ENCODE measurements at regions not wholly inside any gene's neighbourhood (a gene's known extent, or its start where the extent isn't known, plus 50 kb on each side); places are given as distances from the start of the nearest gene placed in this dataset.

DNA sequence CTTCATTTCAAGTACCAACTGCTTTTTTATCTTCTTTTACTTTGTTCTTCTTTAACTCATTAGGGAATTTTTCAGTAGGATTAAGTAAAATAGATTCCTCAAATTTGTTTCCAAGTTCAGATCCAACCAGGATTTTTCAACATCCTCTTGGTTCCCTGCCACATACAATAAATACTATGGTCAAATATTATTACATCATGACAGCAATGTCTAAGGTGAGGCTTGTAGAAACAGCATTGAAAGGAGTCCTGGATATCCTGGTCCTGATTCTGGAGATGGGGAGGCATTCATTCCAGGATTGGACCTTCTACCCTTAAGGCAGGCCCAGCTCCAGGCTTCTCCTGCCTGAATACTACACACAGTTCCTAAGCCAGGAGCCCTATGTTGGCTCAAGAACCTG, 80.2 kb upstream of the F3 start:
- DNase-seq (ENCODE audit: low read depth in 4 of 4, low spot score in 2 of 4): no peak

DNA sequence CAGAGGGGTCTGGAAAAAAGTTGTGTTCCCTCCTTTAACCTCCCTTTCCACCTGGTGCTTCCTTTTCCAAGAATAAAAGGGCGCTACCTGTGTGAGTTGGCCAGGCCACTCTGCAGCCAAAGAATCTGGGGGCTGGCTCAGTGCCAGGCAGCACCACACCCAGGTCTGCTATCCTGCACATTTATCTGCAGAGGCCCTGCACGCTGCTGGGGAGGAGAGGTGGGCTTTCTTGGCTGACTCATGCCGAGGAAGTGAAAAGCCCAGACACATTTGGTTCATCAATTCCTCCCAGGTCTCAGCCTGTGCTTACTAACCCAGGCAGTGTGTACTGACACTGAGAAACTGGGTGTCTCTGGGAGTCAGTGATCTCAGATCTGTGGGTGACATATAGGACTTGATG, 79.8 kb upstream of the F3 start:
- DNase-seq (ENCODE audit: low read depth in 4 of 4, low spot score in 2 of 4): no peak

DNA sequence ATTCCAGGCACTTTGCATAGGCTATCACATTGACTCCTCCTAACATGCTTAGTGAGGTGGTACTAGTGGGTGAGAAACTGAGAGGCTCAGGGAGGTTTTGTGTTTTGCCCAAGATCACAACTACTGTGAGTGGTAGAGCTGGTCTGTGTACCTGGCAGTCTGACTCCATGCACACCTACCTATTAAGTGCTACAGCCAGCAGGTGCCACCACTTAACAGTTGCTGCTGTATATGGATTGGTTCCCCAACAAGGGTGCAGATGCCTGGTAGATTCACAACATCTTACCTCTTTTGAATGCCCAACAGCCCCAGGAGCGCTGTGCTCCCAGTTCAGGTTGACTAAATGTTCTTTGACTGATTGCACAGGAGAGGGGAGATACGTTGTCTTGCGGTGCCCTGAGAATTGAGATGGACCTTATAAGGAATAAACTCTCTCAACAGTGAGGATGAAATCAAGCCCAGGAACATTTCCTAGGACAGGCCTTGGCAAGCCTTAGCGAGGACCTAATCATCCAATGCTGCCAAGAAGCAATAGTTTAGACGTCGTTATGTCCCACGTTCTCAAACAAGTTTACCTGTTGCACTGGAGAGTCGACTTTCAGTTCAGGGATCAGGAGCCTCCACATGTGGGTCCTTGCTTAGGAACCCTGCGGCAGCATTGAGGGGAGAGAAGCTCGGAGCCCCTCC, 78.9 kb upstream of the F3 start:
- DNase-seq (ENCODE audit: low read depth in 4 of 4, low spot score in 2 of 4): no peak

DNA sequence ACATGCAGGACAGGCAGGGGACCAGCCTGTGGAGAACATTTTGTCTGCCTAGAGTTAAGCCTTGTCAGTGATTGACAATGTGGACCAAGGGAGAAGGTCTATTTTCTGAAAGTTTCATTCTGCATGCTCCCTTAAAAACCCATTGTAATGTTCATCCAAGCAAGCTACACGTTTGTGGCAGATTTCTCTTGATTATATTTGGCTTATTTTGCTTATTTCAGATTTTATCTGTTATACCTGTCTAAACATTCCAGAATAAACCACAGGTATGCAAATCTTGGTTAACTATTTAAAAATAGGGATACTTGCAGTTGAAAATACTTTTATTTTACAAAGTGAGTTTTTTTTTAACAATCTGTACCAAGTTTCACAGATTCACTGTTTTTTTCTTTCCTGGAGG, 78.2 kb upstream of the F3 start:
- no peak for DNase-seq (ENCODE audit: low read depth in 4 of 4, low spot score in 2 of 4)

DNA sequence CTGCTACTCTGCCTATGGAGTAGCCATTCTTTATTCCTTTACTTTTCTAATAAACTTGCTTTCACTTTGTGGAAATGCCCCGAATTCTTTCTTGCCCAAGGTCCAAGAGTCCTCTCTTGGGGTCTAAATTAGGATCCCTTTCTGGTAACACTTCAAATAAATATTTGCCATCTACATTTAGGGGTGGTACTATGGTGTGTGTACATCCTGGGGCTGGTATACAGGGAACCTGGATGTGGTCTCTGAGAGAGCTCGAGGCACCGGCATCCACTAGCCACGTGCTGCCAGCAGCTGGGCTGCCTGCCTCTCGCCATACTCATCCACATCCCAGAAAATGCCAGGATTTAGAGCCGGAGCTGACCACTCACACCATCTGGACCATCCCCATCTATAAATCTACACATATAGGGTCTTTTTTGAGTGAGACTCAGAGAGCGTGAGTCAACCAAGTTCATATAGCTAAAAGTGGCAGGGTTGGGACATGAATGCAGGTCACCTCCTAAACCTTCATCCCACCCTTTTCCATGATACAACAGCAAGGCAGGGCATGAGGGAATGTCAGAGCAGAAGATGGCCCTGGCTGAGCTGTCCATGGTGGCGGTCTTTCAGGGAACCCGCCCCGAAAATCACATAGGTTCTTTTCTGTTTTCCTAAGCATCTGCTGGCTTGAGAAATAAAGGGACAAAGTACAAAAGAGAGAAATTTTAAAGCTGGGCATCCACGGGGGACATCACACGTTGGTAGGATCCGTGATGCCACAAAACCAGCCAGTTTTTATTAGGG, 76.6 kb upstream of the F3 start:
- no peak for DNase-seq (ENCODE audit: low read depth in 4 of 4, low spot score in 2 of 4)

DNA sequence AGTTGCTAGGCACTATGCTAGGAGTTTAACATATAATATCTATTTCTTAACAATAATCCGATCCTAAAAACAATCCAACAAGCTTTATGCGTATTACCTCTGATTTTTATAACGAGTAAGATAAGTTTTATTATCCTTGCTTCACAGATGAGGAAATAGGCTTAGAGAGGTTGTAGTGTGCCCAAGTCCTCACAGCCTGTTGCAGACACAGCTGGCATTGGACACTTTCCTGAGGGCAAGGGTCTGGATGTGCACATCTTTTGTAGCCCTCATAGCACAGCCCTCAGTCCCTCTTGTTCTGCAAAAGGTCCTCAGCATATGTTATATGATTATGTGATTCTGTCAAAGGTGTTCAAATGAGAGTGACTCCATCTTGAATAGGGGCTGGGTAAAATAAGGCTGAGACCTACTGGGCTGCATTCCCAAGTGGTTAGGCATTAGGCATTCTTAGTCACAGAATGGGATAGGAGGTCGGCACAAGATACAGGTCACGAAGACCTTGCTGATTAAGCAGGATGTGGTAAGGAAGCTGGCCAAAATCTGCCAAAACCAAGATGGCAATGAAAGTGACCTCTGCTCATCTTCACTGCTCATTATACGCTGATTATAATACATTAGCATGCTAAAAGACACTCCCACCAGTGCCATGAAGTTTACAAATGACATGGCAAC, 75.7 kb upstream of the F3 start:
- no peak for DNase-seq (ENCODE audit: low read depth in 4 of 4, low spot score in 2 of 4)

DNA sequence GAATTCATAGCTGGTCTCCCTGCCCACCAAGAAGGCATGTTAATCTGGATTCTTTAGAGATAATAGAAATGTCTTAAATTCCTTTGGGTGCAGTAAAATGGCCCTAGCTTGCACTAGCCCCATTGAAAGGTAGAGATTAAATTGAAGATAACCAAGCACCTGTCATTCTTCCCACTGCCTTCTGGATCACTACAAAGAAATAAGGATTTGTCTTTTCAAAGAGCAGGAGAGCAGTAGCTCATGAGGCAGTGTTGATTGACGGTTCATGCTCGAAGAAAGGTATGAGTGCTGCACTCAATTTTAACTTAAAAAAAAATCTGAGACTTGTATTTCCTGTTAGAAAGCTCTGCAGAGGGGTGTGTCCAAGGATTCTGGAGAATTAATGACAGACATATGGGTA, 74.9 kb upstream of the F3 start:
- DNase-seq (ENCODE audit: low read depth in 4 of 4, low spot score in 2 of 4): no peak

DNA sequence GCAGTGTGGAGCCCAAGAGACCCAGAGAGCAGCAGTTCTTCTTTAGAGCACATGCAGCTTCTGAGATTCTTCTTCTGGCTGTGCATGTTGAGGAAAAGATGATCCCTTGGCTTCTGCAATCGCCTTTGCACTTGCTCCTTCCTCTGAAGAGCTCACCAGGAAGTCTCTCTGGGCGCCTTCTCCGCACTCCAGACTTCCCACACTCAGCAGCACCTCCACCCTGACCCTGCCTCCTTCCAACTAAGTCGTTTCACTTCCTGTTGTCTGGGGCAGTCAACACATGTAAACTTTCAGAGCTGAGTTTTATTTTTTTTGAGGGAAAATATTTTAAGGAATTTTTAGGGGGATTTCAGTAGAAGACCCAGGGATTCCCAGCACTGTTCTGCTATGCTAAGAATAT, 73.4 kb upstream of the F3 start:
- no peak for DNase-seq (ENCODE audit: low read depth in 4 of 4, low spot score in 2 of 4)

DNA sequence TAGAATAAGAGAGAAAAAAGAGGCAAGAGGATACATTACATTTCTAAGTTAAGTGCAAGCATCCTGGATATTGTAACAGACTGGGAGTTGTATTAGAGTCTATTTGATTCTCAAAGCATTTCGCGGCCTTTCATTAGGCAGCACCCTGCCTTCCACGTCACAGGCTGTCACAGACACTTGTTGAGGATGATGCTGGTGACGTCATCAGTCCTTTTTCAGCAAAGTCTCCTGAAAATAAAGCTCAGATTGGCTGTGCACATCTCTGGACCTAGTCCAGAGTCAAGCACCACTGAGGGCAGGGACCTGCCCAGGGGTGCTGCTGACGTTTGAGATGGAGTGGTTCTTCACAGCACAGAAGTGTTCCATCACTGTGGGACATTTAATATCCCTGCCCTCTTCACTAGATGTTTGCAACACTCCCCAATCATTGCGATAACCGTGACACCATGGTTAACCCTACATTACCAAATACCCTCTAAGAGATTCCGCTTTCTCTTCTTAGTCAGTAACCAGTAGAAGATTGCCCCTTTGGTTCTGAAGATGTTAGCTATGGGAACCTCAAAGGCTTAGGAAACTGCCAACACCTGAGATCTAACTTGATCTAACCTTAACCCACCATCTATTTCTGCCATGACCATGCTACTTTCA, 72.7 kb upstream of the F3 start:
- no peak for DNase-seq (ENCODE audit: low read depth in 4 of 4, low spot score in 2 of 4)

DNA sequence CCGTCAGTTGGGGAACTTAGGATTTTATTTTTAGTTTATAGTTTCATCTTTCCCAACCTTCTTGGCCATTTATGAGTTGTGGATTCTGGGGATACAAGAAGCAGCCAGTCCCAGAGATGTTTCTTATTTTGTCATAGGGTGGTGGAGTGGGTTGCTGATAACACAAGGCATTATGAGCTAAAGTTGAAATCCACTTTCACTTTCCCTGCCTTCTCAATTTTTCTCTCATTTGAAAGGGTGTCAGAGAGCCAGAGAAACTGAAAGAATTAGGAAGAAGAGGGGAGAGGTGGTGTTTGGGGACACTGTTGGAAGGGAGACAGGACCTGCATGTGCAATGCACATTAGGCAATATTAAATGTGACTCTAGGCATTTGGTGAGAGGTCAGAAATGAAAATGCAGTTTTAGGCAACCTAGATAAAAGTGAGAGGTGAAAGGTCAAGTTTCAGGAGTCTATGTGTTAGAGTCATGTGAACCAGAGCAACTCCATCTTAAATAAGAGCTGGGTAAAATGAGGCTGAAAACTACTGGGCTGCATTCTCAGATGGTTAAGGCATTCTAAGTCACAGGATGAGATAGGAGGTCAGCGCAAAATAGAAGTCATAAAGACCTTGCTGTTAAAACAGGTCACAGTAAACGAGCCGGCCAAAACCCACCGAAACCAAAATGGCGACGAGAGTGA, 71.1 kb upstream of the F3 start:
- DNase-seq (ENCODE audit: low read depth in 4 of 4, low spot score in 2 of 4): no peak

DNA sequence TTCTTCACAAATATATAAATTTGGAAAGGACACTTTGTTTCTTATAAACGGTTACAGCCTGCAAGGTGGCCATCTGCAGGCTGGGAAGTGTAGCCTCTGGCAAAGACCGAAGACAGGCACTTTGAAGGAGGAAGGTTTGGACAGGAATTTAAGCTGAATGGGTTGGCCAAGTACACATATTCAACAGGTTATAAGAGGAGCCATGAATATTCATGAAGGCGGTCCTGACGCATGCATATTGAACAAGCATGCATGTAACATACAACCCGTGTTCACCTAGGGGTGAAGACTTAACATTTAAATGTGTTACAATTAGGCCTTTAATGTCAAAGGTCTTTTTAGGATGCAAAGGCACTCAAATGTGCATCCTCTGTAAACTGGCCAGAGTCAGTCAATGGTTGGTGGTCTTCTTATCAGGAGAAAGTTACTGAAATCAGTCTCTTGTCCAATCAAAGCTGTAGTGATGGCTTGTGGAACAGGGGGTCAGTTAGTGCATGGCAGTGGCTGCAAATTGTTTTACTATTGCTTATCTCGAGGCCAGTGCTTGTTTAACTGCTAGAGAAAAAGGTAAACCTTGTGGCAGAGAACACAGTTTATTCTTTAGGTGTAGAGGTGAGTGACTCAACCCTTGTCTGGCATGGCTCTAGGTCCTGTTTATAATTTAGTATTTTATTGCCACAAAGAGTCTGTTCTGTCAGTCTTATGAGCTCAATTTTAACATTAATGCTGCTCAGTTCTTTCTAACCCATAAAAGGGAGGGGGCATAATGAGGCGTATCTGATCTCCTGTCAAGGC, 70.3 kb upstream of the F3 start:
- no peak for DNase-seq (ENCODE audit: low read depth in 4 of 4, low spot score in 2 of 4)

DNA sequence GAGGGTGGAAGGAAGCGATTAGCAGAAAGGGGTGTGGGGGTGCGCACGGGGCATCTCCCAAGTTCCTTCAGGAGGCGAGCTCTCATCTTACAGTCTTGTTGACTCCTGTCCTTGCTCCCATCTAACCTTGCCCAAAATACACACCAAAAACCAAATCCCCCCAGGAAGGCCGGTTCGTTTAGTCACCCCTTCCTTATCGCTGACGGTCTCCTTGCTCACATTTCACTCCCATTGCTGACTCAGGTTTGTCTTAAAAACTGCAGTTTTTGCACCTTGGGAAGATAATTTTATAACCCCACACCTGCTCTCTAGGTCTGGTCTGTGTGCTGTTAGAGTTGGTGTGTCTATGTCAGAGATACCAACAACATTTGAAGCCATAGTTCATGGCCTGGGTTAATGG, 68.1 kb upstream of the F3 start:
- DNase-seq (ENCODE audit: low read depth in 4 of 4, low spot score in 2 of 4): no peak

DNA sequence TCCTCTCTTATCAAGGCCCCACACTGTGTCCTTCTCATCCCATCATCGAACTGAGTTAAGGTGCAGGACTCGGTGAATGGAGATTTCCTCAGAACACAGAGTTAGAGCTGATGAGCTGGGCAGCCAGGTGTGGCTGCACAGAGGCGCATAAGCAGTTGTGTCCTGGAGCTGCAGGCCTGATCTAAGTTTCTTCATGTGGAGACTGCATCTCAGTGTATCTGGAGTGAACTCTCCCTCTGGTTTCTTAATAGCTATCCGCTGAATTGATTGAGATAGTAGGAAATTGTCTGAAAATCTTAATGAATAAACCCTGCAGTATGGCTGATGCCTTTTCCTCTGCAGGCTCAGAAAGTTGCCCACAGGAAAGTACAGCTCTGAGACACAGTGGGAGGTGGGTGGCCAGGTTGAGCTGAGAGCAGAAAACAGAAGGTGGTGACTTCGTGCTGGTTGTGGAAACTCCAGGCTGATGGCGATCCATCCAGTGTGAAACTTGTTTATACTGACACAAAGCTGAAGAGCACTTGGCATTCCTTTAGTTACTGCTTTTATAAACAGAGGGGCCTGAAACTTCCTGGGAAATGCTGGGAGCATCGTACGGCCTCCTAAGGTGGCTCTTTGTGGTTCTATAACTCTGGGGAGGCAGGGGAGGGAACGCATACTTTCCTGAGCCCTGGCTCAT, 67.4 kb upstream of the F3 start:
- DNase-seq (ENCODE audit: low read depth in 4 of 4, low spot score in 2 of 4): no peak

DNA sequence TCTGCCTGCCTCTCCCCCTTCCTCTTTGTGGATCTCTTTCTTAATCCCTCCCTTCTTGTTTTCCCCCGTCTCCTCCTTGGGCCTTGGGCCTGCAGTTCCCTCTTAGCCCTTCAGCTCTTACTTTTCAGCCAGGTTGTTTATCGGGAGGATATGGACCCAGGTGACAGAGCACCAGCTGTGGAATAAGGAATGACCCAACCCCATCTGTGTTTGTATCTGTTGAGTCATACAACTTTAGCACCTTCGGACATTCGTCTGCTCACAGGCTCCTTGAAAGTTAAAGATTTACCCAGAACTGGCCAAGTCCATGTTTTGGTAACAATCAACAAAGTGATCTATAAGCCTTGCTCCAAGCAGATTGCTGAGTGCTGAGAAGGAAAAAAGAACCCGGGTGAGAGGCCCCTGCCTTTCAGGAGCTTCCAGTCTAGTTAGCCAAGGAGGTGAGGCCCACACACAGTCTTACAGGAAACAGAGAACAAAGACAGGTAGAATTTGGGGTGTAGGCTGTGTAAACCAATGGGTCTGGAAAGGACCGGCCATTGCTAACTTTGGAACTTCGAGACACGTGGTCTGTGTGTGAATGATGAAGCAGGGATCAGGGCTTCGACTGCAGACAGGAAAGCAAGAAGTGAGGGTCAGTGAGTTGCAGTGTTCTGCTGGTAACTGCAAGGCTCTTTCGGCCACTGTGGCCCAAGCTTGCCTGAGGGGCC, 66.7 kb upstream of the F3 start:
- DNase-seq (ENCODE audit: low read depth in 4 of 4, low spot score in 2 of 4): no peak

DNA sequence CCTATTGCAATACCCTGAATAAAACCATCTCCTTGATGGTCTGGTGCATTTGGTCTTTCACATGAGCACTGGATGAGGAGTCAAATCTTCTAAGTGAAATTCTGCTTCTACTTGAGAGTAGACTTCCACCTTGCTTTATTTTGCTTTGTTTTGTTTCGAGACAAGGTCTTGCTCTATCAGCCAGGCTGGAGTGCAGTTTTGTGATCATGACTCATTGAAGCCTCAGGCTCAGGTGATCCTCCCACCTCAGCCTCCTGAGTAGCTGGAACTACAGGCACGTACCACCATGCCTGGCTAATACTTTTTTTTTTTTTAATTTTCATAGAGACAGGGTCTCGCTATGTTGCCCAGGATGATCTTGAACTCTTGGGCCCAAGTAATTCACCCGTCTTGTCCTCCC, 65.8 kb upstream of the F3 start:
- no peak for DNase-seq (ENCODE audit: low read depth in 4 of 4, low spot score in 2 of 4)

DNA sequence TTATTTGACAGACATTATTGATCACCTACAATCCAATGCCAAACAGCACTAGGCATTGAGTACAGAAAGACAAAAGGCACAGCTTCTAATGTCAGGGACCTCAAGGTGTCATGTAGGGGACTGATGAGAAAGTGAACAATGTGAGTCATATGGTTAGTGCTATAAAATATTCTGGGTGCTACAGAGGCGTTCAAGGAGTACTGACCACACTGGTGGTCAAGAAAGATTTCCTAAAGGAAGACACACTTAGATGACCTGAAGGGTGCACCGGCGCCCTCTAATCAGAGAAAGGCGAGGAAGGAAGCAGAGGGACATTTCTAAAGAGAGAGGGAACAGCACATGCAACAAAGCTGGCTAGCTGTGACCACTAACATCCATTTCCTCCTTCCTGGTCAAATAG, 64.9 kb upstream of the F3 start:
- DNase-seq (ENCODE audit: low read depth in 4 of 4, low spot score in 2 of 4): no peak

DNA sequence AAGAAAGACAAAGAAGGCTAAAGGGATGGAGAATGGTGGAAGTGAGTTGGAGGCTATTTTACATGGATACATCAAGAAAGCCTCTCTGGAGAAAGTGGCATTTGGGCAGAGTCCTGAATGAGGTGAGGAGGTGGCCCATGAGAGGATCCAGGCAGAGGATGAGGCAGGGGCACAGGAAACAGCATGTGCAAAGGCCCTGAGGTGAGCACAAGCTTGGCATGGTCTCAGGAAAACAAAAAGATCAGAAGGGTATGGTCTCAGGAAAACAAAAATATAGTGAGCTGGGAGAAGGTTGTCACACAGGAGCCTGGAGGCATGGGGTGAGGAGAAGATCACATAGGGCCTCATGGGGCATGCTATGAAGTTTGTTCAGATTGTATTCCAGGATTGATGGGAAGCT, 62.1 kb upstream of the F3 start:
- DNase-seq (ENCODE audit: low read depth in 4 of 4, low spot score in 2 of 4): no peak

DNA sequence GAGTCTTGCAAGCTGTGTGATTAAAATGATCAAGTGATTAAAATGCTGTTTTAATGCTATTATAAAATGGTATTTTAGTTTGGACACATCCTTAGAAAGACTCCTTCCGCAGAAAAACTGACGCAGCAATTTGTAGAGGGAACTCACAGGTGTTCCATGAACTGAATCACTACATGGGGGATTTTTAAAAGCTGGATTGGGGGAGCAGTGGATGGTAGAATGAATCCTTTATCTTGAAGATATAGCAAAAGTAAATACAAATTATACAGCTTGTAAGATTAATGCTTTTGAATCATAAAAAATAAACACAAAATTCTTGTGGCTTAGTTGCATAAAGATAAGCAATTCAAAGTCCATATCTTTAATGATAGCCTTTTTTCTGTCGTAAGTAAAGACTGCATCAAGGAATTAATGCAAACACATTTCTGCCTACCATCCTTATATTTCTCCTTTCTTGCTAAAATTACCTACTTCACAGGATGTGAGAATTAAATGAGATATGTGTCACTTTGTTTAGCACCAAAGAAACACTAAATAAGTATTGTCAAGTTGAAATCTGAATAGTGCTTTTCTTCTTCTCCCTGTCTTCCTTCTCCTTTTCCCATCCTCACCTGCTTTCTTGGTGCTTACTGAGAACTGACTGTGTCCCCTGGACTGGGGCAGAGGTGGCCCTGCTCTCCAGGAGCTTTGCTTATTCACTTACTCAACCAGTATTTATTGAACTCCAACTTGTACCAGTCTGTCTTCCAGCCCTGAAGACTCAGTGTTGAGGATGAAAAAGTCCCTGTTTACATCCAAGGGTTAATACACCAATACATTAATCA, 61.5 kb upstream of the F3 start:
- DNase-seq (ENCODE audit: low read depth in 4 of 4, low spot score in 2 of 4): no peak

Data from left renal cortex interstitium (tissue), 4 donors.